IPS DF 4.7 (cell line): ENCODE measurements at regions not wholly inside any gene's neighbourhood (a gene's known extent, or its start where the extent isn't known, plus 50 kb on each side); places are given as distances from the start of the nearest gene placed in this dataset.

Experiments used
- DNase-seq: peaks from one replicate; pipeline ENCODE4 v3.0.0-alpha.2; 2013; ENCODE audit warnings: low spot score; ENCODE audit errors: extremely low read depth

GRCh38 chr6:71476872-71477271, 188.3 kb downstream of the OGFRL1 start:
- DNase-seq, result no peak

GRCh38 chr6:71478834-71479541, 190.4 kb downstream of the OGFRL1 start:
- DNase-seq, result peak; percentile 33

GRCh38 chr6:71480577-71480976, 192.0 kb downstream of the OGFRL1 start:
- DNase-seq, result no peak

GRCh38 chr6:71481011-71481410, 192.4 kb downstream of the OGFRL1 start:
- no peak for DNase-seq

GRCh38 chr6:71481801-71482200, 193.2 kb downstream of the OGFRL1 start:
- DNase-seq, result no peak

GRCh38 chr6:71482742-71483141, 194.1 kb downstream of the OGFRL1 start:
- DNase-seq, result no peak

GRCh38 chr6:71486461-71486860, 197.8 kb downstream of the OGFRL1 start:
- no peak for DNase-seq

GRCh38 chr6:71488186-71488585, 199.6 kb downstream of the OGFRL1 start:
- DNase-seq, result no peak

- peak; percentile 14 for DNase-seq
Observed at GRCh38 chr6:71489736-71490135, 201.1 kb downstream of the OGFRL1 start.

- DNase-seq, result no peak
Observed at GRCh38 chr6:71490876-71491275, 202.3 kb downstream of the OGFRL1 start.

- DNase-seq, result no peak
Observed at GRCh38 chr6:71491844-71492243, 203.2 kb downstream of the OGFRL1 start.

GRCh38 chr6:71492668-71493067, 204.1 kb downstream of the OGFRL1 start:
- no peak for DNase-seq

- DNase-seq, result no peak
Observed at GRCh38 chr6:71496018-71496721, 207.6 kb downstream of the OGFRL1 start.

- DNase-seq, result no peak
Observed at GRCh38 chr6:71496722-71497033, 208.1 kb downstream of the OGFRL1 start.

GRCh38 chr6:71498638-71499037, 210.0 kb downstream of the OGFRL1 start:
- DNase-seq, result no peak

- DNase-seq, result no peak
Observed at GRCh38 chr6:71499667-71500066, 211.1 kb downstream of the OGFRL1 start.

- DNase-seq, result no peak
Observed at GRCh38 chr6:71502168-71502567, 213.6 kb downstream of the OGFRL1 start.

- DNase-seq, result no peak
Observed at GRCh38 chr6:71502956-71503355, 214.3 kb downstream of the OGFRL1 start.

- no peak for DNase-seq
Observed at GRCh38 chr6:71507183-71507582, 218.6 kb downstream of the OGFRL1 start.

- DNase-seq, result no peak
Observed at GRCh38 chr6:71509191-71510005, 220.8 kb downstream of the OGFRL1 start.

GRCh38 chr6:71510057-71510713, 221.6 kb downstream of the OGFRL1 start:
- peak; percentile 51 for DNase-seq

GRCh38 chr6:71510856-71511255, 222.2 kb downstream of the OGFRL1 start:
- no peak for DNase-seq
